Limb (tissue), 2 donors: ENCODE measurements at regions not wholly inside any gene's neighbourhood (a gene's known extent, or its start where the extent isn't known, plus 50 kb on each side); places are given as distances from the start of the nearest gene placed in this dataset.
"Not testable (repeated sequence)": the region's sequence is repeated elsewhere in the genome, so short reads cannot be mapped to it uniquely, and the experiment has no call there.

Source experiments
- DNase-seq, 2 donors: peaks; one replicate each; pipeline ENCODE4 v3.0.0-alpha.2; 2016; ENCODE audit errors: extremely low spot score in 2 of 2

- DNase-seq: no peak
Measured at GRCh38 chrX:53883196-53883595, 161.1 kb downstream of the PHF8 start.

GRCh38 chrX:53882331-53882730 lies 161.9 kb downstream of the PHF8 start:
- DNase-seq: no peak

GRCh38 chrX:53880786-53881185 lies 163.5 kb downstream of the PHF8 start:
- DNase-seq: not testable (repeated sequence)

GRCh38 chrX:53859890-53860289 lies 173.4 kb upstream of the HUWE1 start:
- DNase-seq: no peak

GRCh38 chrX:53831662-53832635 lies 145.4 kb upstream of the HUWE1 start:
- DNase-seq: peak in 1 of 2 donors; percentile 1

- DNase-seq: no peak
Measured at GRCh38 chrX:53824686-53825085, 138.2 kb upstream of the HUWE1 start.

- DNase-seq: not testable (repeated sequence)
Measured at GRCh38 chrX:53818115-53818514, 131.6 kb upstream of the HUWE1 start.

GRCh38 chrX:53817548-53817947 lies 131.0 kb upstream of the HUWE1 start:
- no peak for DNase-seq

- no peak for DNase-seq
Measured at GRCh38 chrX:53813670-53814440, 127.3 kb upstream of the HUWE1 start.

- DNase-seq: no peak
Measured at GRCh38 chrX:53798281-53798680, 111.8 kb upstream of the HUWE1 start.

- peak in 1 of 2 donors; percentile 1 for DNase-seq
Measured at GRCh38 chrX:53795576-53795975, 109.1 kb upstream of the HUWE1 start.

GRCh38 chrX:53794181-53794580 lies 107.7 kb upstream of the HUWE1 start:
- DNase-seq: no peak

GRCh38 chrX:53768865-53769264 lies 82.3 kb upstream of the HUWE1 start:
- no peak for DNase-seq

GRCh38 chrX:53768451-53768850 lies 81.9 kb upstream of the HUWE1 start:
- no peak for DNase-seq

- DNase-seq: no peak
Measured at GRCh38 chrX:53767544-53767943, 81.0 kb upstream of the HUWE1 start.

GRCh38 chrX:53757181-53757580 lies 70.7 kb upstream of the HUWE1 start:
- DNase-seq: not testable (repeated sequence)

- DNase-seq: no peak
Measured at GRCh38 chrX:53746718-53747117, 60.2 kb upstream of the HUWE1 start.

- no peak for DNase-seq
Measured at GRCh38 chrX:53743244-53743643, 56.7 kb upstream of the HUWE1 start.

GRCh38 chrX:53738370-53738906 lies 51.9 kb upstream of the HUWE1 start:
- DNase-seq: no peak
